SIG-M5 treated with dmso at 0.1 percent for 504 hours (cell line): ENCODE measurements at regions not wholly inside any gene's neighbourhood (a gene's known extent, or its start where the extent isn't known, plus 50 kb on each side); places are given as distances from the start of the nearest gene placed in this dataset.
"Not testable (repeated sequence)": the region's sequence is repeated elsewhere in the genome, so short reads cannot be mapped to it uniquely, and the experiment has no call there.

Experiments
- DNase-seq: peaks from one replicate; lab custom pipeline; 2025; ENCODE audit not compliant: unreplicated experiment; lab: John Stamatoyannopoulos, UW

DNA sequence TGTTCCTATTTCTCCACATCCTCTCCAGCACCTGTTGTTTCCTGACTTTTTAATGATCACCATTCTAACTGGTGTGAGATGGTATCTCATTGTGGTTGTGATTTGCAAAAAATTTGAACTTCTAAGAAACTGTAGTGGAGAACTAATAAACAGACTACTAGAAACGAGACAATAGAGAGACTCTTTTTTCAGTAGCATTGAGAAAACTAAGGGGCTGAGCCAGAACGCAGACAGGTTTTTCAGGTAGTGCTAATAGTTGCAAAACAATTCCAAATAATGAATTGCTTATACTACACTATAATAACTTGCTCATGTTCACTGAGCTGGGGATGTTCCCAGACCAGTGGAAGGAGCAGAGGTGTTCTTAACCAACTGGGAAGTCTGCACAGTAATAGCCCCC lies 98.8 kb upstream of the DPH5 start:
- no peak for DNase-seq

DNA sequence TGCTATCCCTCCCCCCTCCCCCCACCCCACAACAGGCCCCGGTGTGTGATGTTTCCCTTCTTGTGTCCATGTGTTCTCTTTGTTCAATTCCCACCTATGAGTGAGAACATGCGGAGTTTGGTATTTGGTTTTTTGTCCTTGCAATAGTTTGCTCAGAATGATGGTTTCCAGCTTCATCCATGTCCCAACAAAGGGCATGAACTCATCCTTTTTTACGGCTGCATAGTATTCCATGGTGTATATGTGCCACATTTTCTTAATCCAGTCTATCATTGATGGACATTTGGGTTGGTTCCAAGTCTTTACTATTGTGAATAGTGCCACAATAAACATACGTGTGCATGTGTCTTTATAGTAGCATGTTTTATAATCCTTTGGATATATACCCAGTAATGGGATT lies 98.3 kb upstream of the DPH5 start:
- DNase-seq = not testable (repeated sequence)

DNA sequence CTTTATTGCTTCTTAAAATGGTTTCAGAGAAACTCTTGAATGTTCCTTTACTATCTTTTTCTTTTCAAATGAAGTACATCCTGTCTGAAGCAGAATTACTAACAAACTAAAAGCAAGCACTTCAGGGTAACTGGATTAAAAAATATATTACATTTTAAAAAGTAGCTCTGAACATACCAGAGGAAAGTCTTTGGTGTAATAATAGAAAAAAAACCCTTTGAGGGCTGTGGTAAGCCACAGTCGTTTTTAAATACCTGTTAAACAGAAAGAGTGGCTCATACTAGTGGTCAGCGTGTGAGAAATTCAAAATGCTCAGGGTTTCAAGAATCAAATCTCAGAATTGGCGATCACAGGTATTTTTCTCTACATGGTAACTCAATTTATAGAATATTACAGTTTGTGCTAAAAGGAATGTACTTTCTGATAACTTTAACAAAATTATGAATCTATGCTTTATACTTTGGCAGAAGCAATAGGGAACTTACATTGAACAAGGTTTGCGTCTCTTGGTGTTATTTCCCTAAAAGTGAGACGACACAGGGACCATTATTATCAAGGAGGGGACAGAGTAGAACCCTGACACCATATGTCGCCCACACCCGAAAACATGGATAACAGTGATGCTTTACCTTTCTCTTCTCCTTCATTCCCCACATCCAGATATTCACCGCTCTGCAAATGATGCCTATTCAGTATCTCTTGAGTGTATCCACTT lies 97.0 kb upstream of the DPH5 start:
- DNase-seq = no peak

- no peak for DNase-seq
These were observed 96.4 kb upstream of the DPH5 start for GRCh38 chr1:101121975-101122374.

DNA sequence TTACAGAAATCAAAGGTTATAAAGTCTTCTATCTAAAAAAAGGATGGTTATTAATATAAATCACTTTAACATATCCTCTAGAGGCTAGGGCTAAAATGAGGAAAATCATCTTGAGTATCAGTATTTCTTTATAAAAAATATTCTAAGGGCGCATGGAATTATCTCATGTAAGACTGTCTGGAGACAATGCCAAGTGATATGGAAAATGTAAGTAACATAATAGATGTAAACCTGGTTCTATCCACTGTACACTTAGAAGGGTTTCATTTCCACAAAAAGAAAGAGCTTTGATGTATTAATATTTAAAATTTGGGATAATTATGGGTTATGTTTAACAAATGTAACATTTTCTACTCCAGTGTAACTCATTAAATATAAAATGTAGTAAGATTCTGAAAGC lies 95.9 kb upstream of the DPH5 start:
- DNase-seq = no peak

DNA sequence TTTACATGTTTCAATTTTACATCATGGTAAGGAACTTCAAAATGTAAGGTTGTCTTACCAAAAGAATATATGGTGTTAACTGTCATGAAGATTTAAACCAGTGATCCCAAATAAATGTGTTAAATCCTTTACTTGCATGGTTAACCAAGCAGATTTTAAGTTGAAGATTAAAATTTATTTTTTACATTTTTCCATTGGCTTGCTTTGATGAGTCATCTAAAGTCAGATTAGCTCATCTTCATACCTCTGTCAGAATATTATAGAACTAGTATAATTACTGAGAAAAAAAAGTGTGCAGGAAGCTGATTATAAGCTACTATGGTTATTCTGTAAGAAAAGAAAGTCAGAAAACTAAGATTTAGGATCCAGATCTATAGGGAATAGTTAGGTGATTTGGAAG lies 95.3 kb upstream of the DPH5 start:
- DNase-seq = no peak

DNA sequence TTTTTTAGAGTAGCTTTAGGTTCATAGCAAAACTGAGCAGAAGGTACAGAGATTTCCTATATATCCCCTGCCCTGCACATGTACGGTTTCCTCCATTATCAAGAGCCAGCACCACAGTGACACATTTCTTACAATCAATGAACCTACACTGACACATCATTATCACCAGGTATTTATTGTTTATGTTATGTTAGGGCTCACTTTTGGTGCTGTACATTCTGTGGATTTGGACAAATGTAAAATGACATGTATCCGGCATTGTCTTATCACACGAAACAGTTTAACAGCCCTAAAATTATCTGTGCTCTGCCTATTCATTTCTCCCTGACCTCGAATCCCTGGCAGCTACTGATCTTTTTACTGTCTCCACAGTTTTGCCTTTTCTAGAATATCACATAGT lies 93.7 kb upstream of the DPH5 start:
- no peak for DNase-seq

DNA sequence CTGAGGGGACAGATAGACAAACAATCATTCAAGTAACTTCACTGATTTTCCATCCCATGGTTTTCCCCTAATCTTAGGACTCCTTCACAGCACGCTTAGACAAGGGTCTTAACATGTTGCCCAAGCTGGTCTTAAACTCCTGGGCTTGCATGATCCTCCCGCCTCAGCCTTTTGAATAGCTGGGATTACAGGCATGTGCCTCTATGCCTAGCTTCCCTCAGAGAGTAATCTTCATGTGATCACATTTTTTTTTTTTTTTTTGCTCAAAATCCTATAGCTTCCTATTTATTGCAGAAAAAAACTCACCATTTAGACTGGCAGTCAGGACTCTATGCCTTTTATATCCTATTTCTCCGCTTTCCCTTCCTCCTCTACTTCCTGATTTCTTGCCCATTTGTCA lies 90.4 kb upstream of the DPH5 start:
- DNase-seq = no peak

GRCh38 chr1:101115112-101115511 lies 89.5 kb upstream of the DPH5 start:
- no peak for DNase-seq

GRCh38 chr1:101114128-101114527 lies 88.5 kb upstream of the DPH5 start:
- not testable (repeated sequence) for DNase-seq

DNA sequence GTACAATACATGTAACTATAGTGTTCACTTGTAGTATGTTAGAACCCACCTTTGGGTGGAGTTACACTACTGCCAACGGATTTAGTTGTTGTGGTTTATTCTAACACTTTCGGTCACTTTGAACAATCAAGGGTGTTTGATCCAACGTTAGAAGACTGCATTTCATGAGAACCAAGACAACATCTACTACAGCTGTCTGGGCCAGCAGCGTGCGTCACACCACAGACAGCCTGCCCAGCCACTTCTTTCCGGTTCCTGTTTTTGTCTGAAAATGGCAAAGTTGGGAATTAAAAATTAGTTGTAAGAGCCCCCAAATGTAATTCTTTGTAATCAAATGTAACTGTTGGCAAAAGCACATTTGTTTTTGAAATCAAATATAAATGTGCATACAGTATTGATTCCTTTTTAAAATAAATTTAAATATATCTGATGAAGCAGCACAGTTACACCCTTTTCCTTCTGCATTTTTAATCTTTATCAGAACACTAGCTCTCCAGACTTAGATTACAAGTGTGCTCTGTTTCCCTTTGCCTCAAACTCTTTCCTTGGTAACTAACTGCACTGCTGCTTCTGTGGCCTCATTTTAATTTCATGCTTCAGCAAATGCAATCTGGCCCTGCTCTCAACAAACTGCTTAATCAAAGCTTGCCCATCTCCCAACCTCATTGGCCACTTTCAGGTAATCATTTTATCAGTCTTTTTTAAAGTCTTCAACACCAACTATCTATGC lies 86.6 kb upstream of the DPH5 start:
- no peak for DNase-seq

DNA sequence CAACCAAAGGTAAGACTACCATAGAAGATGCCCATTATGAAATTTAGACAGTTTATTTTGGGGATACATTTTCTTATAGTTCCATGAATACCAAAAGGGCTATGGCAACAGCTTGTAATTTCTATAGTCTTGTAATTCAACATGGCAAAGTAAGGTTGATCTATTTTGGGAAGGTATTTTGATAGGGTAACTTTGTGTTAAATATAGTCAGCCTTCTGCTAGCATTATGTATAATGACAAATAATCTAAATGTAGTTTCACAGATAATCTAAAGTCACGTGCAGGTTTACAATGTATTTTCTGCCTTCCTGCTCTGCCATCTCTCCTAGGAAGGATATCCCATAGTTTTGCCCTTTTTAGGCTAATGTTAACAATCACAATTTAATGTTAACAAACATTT lies 85.9 kb upstream of the DPH5 start:
- no peak for DNase-seq

- no peak for DNase-seq
These were observed 84.2 kb upstream of the DPH5 start for GRCh38 chr1:101109791-101110190.

DNA sequence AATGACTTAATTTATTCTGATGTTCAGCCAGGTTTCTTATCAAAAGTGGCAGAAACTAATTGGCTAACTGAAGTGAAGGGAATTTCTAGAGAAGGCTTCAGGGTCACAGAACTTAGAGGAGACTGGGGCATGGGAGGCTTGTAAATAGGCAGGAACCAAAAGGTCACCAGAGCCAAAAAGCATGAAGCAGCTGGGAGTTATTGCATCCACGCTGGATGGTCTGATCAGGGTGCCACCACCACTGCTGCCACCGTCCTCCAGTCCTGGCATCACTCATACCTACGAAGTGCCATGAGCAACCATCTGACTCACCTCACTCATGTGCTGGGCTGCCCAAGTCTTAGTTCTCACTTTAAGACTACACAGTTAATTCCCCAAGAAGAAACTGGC lies 82.5 kb upstream of the DPH5 start:
- DNase-seq = no peak

- no peak for DNase-seq
These were observed 82.0 kb upstream of the DPH5 start for GRCh38 chr1:101107496-101108110.

DNA sequence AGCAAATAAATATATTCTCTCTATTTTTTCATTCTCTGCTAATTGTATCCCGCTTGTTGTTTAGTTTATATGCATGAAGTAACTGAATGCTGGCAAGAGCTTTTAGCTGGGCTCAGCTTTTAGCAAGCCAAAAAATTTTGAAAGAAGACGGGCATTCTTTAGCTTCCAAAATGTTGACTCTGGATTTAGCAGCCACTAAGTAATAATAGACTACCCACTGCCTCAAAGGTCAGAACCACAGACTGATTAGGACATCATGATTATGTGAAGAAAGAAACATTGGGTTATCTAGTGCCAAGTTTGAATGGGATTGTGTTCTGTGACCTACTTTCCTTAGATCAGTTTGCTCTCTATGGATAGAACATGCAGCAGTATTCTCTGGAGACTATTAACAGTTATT lies 80.3 kb upstream of the DPH5 start:
- no peak for DNase-seq

DNA sequence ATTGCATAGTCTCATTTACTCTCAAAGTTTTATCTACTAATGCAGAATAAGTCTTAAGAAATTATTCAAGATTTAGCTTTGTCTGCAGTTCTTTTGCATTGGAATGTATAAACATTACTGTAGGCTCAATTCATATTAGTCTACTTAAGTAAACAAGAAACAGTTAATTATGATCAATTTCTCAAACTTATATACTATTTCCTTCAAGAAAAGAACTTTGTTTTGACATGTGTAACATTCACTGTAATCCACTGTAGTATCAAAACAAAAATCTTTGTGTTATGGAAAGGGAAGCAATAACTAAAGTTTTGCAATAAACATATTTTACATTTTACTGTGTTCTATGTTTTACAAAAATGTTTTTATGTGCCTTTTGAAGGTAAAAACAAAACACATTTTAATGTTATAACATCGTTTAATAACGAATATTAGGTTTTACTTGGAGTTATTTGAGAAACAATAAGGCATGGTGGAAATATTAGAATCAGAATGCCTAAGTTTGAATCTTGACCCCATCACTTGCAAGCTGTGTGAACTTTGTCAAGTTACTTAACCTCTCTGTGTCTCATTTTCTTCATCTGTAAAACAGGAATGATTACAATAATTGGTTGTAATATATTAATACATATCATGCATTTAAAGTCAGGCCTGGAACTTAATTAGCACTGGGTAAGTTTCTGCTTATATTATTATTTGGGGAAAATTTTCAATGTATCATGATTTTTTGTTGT lies 77.0 kb upstream of the DPH5 start:
- DNase-seq = no peak

DNA sequence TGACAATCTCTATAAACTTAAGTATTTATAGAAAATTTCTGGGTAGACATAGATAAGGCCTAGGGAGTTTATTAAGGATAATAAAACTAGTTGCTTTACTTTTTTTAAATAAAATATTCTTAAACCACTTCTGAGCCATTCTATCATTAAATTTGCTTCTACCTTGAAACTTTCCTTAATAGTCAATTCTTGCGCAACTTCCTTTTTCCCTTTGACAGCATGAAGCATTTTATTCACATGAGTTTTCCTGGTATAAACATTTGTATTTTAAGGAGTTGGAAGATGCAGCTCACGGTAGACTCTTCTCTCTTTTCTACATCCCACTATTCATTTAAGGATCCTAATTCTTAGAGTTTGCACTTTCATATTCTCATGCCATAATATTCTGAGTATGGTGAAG lies 75.8 kb upstream of the DPH5 start:
- DNase-seq = no peak

- no peak for DNase-seq
These were observed 75.1 kb upstream of the DPH5 start for GRCh38 chr1:101100674-101101073.

- DNase-seq = no peak
These were observed 73.3 kb upstream of the DPH5 start for GRCh38 chr1:101098907-101099306.

DNA sequence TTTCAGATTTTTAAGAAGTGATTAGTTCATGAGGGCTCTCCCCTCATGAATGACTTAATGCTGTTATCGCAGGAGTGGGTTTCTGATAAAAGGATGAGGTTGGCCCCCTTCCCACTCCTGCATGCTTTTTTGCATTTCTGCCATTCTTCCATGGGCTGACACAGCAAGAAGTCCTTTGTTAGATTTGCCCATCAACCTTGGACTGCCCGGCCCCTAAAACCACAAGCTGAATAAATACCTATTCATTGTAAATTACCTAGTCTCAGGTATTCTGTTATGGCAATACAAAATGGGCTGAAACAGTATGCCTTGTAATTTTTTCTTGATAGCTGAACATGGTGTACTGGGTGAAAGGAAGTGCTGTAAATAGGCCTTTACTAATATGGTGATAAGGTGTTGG lies 72.7 kb upstream of the DPH5 start:
- no peak for DNase-seq
